ENCODE measurements at regions not wholly inside any gene's neighbourhood (a gene's known extent, or its start where the extent isn't known, plus 50 kb on each side); places are given as distances from the start of the nearest gene placed in this dataset.

DNA sequence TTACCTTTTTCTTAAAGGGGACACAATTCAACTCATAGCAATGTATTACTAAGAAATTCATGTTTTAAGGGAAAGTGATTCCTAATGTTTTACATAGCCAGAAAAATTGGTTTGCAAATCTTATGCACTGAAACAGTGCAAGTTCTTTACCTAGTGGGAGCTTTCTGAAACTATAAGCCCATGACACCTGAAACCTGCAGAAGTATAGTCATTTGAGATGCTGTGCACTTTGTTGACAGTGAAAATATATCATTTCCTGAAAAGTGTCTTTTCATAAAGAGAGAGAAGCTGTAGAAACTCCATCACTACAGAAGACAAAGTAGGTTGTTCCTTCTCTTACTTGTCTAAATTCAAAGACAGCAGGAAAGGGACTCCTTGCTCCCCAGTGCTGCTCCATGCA, 517.1 kb downstream of the LMO7 start:
- TF ChIP-seq EP300 (IDR thresholded peaks at IDR 0.05) (no peak), POLR2A (IDR thresholded peaks at IDR 0.05) (no peak)
- TF ChIP-seq, protein P1, sequence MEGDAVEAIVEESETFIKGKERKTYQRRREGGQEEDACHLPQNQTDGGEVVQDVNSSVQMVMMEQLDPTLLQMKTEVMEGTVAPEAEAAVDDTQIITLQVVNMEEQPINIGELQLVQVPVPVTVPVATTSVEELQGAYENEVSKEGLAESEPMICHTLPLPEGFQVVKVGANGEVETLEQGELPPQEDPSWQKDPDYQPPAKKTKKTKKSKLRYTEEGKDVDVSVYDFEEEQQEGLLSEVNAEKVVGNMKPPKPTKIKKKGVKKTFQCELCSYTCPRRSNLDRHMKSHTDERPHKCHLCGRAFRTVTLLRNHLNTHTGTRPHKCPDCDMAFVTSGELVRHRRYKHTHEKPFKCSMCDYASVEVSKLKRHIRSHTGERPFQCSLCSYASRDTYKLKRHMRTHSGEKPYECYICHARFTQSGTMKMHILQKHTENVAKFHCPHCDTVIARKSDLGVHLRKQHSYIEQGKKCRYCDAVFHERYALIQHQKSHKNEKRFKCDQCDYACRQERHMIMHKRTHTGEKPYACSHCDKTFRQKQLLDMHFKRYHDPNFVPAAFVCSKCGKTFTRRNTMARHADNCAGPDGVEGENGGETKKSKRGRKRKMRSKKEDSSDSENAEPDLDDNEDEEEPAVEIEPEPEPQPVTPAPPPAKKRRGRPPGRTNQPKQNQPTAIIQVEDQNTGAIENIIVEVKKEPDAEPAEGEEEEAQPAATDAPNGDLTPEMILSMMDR (IDR thresholded peaks at IDR 0.05), result no peak

Data from ovary (tissue), 3 donors.